ENCODE measurements at regions not wholly inside any gene's neighbourhood (a gene's known extent, or its start where the extent isn't known, plus 50 kb on each side); places are given as distances from the start of the nearest gene placed in this dataset.

DNA sequence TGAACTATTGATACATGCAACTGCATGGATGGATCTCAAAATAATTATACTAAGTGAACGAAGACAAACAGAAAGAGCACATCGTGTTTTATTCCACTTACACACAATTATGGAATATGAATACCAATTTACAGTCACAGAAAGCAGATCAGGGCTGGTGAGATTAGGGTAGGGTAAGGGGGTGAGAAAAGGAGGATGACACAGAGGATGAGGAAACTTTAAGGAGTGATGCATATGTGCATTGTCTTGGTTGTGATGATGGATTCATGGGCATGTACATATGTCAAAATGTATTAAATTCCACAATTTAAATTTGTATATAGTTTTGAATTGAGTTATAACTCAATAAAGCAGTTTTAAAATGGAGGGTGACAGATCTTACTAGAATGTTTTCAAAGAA, 548.9 kb downstream of the PYDC2 start:
- TF ChIP-seq, protein P1, sequence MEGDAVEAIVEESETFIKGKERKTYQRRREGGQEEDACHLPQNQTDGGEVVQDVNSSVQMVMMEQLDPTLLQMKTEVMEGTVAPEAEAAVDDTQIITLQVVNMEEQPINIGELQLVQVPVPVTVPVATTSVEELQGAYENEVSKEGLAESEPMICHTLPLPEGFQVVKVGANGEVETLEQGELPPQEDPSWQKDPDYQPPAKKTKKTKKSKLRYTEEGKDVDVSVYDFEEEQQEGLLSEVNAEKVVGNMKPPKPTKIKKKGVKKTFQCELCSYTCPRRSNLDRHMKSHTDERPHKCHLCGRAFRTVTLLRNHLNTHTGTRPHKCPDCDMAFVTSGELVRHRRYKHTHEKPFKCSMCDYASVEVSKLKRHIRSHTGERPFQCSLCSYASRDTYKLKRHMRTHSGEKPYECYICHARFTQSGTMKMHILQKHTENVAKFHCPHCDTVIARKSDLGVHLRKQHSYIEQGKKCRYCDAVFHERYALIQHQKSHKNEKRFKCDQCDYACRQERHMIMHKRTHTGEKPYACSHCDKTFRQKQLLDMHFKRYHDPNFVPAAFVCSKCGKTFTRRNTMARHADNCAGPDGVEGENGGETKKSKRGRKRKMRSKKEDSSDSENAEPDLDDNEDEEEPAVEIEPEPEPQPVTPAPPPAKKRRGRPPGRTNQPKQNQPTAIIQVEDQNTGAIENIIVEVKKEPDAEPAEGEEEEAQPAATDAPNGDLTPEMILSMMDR (IDR thresholded peaks at IDR 0.05 in 4 of 5, conservative IDR thresholded peaks at IDR 0.05 in 1 of 5): no peak
- no peak for TF ChIP-seq POLR2A (IDR thresholded peaks at IDR 0.05)

Data from gastrocnemius medialis (tissue), 4 donors.